ENCODE measurements at regions not wholly inside any gene's neighbourhood (a gene's known extent, or its start where the extent isn't known, plus 50 kb on each side); places are given as distances from the start of the nearest gene placed in this dataset.

- Histone ChIP-seq H3K36me3 (ENCODE audit: insufficient read depth, low read length) (no peaks in the 10 kb centered on the region), H3K4me3 (ENCODE audit: low read length, poor library complexity, severe bottlenecking) (no peak overlapping the region), H3K27me3 (ENCODE audit: insufficient read depth, low read length, poor library complexity, severe bottlenecking) (no peaks in the 10 kb centered on the region), H4K20me1 (ENCODE audit: insufficient read depth, low read length, poor library complexity, severe bottlenecking) (no peaks in the 10 kb centered on the region), H3K4me1 (ENCODE audit: insufficient read depth, low read length, poor library complexity, severe bottlenecking) (no peaks in the 10 kb centered on the region), H3K9me2 (replicated peaks; ENCODE audit: low read depth, low read length) (no peaks in the 10 kb centered on the region), H3K79me2 (ENCODE audit: insufficient read depth, low read length) (no peaks in the 10 kb centered on the region), H2AFZ (ENCODE audit: low read length) (no peak overlapping the region), H3F3A (ENCODE audit: low read depth) (no peaks in the 10 kb centered on the region), H3K9ac (ENCODE audit: low read depth, low read length, poor library complexity, severe bottlenecking) (no peak overlapping the region), H3K4me2 (ENCODE audit: low read depth, low read length, poor library complexity, severe bottlenecking) (no peak overlapping the region), H3K9me3 (ENCODE audit: insufficient read depth, low read depth, low read length) (no peaks in the 10 kb centered on the region)
- TF ChIP-seq CTCF (conservative IDR thresholded peaks at IDR 0.05; ENCODE audit: low read length) (no peak), EZH2phosphoT487 (IDR thresholded peaks at IDR 0.05; ENCODE audit: borderline replicate concordance) (no peak)
Measured at GRCh38 chr7:30231271-30231670, 53.1 kb upstream of the ZNRF2 start.

- Histone ChIP-seq H3K27me3 (ENCODE audit: insufficient read depth, low read length, poor library complexity, severe bottlenecking) (no peaks in the 10 kb centered on the region), H3K9ac (ENCODE audit: low read depth, low read length, poor library complexity, severe bottlenecking) (no peak overlapping the region), H2AFZ (ENCODE audit: low read length) (no peak overlapping the region), H3K4me3 (ENCODE audit: low read length, poor library complexity, severe bottlenecking) (no peak overlapping the region), H3K9me3 (ENCODE audit: insufficient read depth, low read depth, low read length) (no peaks in the 10 kb centered on the region), H3K79me2 (ENCODE audit: insufficient read depth, low read length) (no peaks in the 10 kb centered on the region), H3K4me2 (ENCODE audit: low read depth, low read length, poor library complexity, severe bottlenecking) (no peak overlapping the region), H3K36me3 (ENCODE audit: insufficient read depth, low read length) (no peaks in the 10 kb centered on the region), H3K9me2 (replicated peaks; ENCODE audit: low read depth, low read length) (no peaks in the 10 kb centered on the region), H3K4me1 (ENCODE audit: insufficient read depth, low read length, poor library complexity, severe bottlenecking) (no peaks in the 10 kb centered on the region), H3F3A (ENCODE audit: low read depth) (no peaks in the 10 kb centered on the region), H4K20me1 (ENCODE audit: insufficient read depth, low read length, poor library complexity, severe bottlenecking) (no peaks in the 10 kb centered on the region)
- no peak for TF ChIP-seq EZH2phosphoT487 (IDR thresholded peaks at IDR 0.05; ENCODE audit: borderline replicate concordance)
- TF ChIP-seq CTCF (conservative IDR thresholded peaks at IDR 0.05; ENCODE audit: low read length) = no peak
Measured at GRCh38 chr7:30232391-30232790, 52.0 kb upstream of the ZNRF2 start.

Data from Loucy (cell line).